Stimulated activated CD4-positive, alpha-beta T cell treated with anti-CD3 and anti-CD28 coated beads, Interleukin-4, amount 100 ng/mL, for 1 hour (primary cell): ENCODE measurements at regions not wholly inside any gene's neighbourhood (a gene's known extent, or its start where the extent isn't known, plus 50 kb on each side); places are given as distances from the start of the nearest gene placed in this dataset.
"Not testable (repeated sequence)": the region's sequence is repeated elsewhere in the genome, so short reads cannot be mapped to it uniquely, and the experiment has no call there.

Experiments used
- DNase-seq: peaks from one replicate; pipeline ENCODE4 v3.0.0-alpha.2; 2020

- DNase-seq = not testable (repeated sequence)
Measured at GRCh38 chr15:84550503-84550902, 50.3 kb upstream of the ZSCAN2 start.
